ENCODE measurements at regions not wholly inside any gene's neighbourhood (a gene's known extent, or its start where the extent isn't known, plus 50 kb on each side); places are given as distances from the start of the nearest gene placed in this dataset.

DNA sequence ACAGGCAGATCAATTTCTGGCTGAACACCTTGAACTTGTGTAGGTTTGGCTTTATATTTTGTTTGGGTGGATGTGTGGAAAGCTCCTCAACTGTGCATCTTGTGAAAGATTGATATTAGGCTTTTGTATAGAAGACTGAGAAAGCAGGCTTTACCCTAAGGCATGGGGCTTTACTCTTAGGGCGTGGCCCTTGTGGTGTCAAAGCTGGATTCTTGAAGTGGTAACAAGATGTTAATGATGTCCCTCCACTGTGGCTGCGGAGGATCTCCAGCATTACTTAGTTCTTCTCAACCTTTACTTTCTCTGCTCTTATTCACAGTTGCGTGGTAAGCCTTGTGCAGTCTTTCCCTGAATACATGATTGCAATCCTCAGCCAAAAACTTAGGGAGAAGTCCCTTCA is 54.1 kb upstream of the HECTD2 start:
- no TSS peak for BruUV-seq (replicated peaks)
- no peak for DNase-seq
- H3K36me3 Mint-ChIP-seq (ENCODE audit: insufficient read depth, unreplicated experiment), result no peaks in the 10 kb centered on the region
- Histone ChIP-seq H3K4me3 (ENCODE audit: low read depth, low read length) (no peak overlapping the region), H3K4me1 (no peaks in the 10 kb centered on the region), H3K9me3 (no peaks in the 10 kb centered on the region), H3K27me3 (replicated peaks; ENCODE audit: control insufficient read depth, insufficient read depth, low read length) (no peaks in the 10 kb centered on the region), H3K36me3 (ENCODE audit: control insufficient read depth, insufficient read depth, low read length) (no peaks in the 10 kb centered on the region)
- CTCF ChIA-PET, result interaction anchor here (1.1 kb wide), 1 partner anchor 58 kb away, joined by 3 read pairs; no protein-coding TSS in a partner anchor
- TF ChIP-seq, protein P1, sequence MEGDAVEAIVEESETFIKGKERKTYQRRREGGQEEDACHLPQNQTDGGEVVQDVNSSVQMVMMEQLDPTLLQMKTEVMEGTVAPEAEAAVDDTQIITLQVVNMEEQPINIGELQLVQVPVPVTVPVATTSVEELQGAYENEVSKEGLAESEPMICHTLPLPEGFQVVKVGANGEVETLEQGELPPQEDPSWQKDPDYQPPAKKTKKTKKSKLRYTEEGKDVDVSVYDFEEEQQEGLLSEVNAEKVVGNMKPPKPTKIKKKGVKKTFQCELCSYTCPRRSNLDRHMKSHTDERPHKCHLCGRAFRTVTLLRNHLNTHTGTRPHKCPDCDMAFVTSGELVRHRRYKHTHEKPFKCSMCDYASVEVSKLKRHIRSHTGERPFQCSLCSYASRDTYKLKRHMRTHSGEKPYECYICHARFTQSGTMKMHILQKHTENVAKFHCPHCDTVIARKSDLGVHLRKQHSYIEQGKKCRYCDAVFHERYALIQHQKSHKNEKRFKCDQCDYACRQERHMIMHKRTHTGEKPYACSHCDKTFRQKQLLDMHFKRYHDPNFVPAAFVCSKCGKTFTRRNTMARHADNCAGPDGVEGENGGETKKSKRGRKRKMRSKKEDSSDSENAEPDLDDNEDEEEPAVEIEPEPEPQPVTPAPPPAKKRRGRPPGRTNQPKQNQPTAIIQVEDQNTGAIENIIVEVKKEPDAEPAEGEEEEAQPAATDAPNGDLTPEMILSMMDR (IDR thresholded peaks at IDR 0.05; ENCODE audit: insufficient read depth in 1 of 2, low read depth in 1 of 2, low read length in 1 of 2, severe bottlenecking in 1 of 2, unreplicated experiment in 1 of 2), result no peak
- H3K9me3 Mint-ChIP-seq (ENCODE audit: unreplicated experiment), result no peaks in the 10 kb centered on the region
- no peak overlapping the region for H3K27ac Mint-ChIP-seq (ENCODE audit: unreplicated experiment)
- no peak overlapping the region for H3K4me3 Mint-ChIP-seq (ENCODE audit: unreplicated experiment)
- intact Hi-C loops (cut with micrococcal nuclease; ENCODE audit: unreplicated experiment), result no loop called here
- H3K27me3 Mint-ChIP-seq (ENCODE audit: insufficient read depth, unreplicated experiment), result peaks cover 9% of the 10 kb centered on the region
- H3K4me1 Mint-ChIP-seq (ENCODE audit: low read depth, unreplicated experiment), result no peaks in the 10 kb centered on the region
- POLR2A ChIA-PET, result no interaction called here

GRCh38 chr10:91357497-91357896 is 52.6 kb upstream of the HECTD2 start:
- ChIA-PET POLR2A (no interaction called here), CTCF (no interaction called here)
- intact Hi-C loops (cut with micrococcal nuclease; ENCODE audit: unreplicated experiment), result no loop called here
- DNase-seq, result no peak
- Histone ChIP-seq H3K36me3 (ENCODE audit: control insufficient read depth, insufficient read depth, low read length) (no peaks in the 10 kb centered on the region), H3K4me3 (ENCODE audit: low read depth, low read length) (no peak overlapping the region), H3K27me3 (replicated peaks; ENCODE audit: control insufficient read depth, insufficient read depth, low read length) (no peaks in the 10 kb centered on the region), H3K4me1 (no peaks in the 10 kb centered on the region), H3K9me3 (no peaks in the 10 kb centered on the region)
- Mint-ChIP-seq H3K36me3 (ENCODE audit: insufficient read depth, unreplicated experiment) (no peaks in the 10 kb centered on the region), H3K4me3 (ENCODE audit: unreplicated experiment) (no peak overlapping the region), H3K4me1 (ENCODE audit: low read depth, unreplicated experiment) (no peaks in the 10 kb centered on the region), H3K27me3 (ENCODE audit: insufficient read depth, unreplicated experiment) (peaks cover 15% of the 10 kb centered on the region), H3K27ac (ENCODE audit: unreplicated experiment) (no peak overlapping the region), H3K9me3 (ENCODE audit: unreplicated experiment) (no peaks in the 10 kb centered on the region)
- no TSS peak for BruUV-seq (replicated peaks)
- TF ChIP-seq, protein P1 (IDR thresholded peaks at IDR 0.05; ENCODE audit: insufficient read depth in 1 of 2, low read depth in 1 of 2, low read length in 1 of 2, severe bottlenecking in 1 of 2, unreplicated experiment in 1 of 2), result no peak
